ENCODE measurements at regions not wholly inside any gene's neighbourhood (a gene's known extent, or its start where the extent isn't known, plus 50 kb on each side); places are given as distances from the start of the nearest gene placed in this dataset.

GRCh38 chr2:80719607-80720006 is 415.1 kb upstream of the LRRTM1 start:
- FAIRE-seq, result no peak

GRCh38 chr2:80715433-80715832 is 410.9 kb upstream of the LRRTM1 start:
- no peaks in the 10 kb centered on the region for H3K9me3 ChIP-seq (ENCODE audit: control insufficient read depth, low read depth, low read length)
- no peaks in the 10 kb centered on the region for H3K4me1 ChIP-seq (ENCODE audit: control insufficient read depth, extremely low read depth, insufficient read depth, low read length)
- no peak overlapping the region for H3K27ac ChIP-seq (ENCODE audit: control insufficient read depth, insufficient read depth, low read length)
- TF ChIP-seq EZH2 (IDR thresholded peaks at IDR 0.05; ENCODE audit: low read length) (no peak), CTCF (optimal IDR thresholded peaks at IDR 0.05 in 1 of 3, IDR thresholded peaks at IDR 0.05 in 1 of 3, conservative IDR thresholded peaks at IDR 0.05 in 1 of 3; ENCODE audit: extremely low read depth in 1 of 3, insufficient read depth in 2 of 3, low read length in 3 of 3) (no peak)
- FAIRE-seq (no peak), DNase-seq (ENCODE audit: low read depth, low spot score) (no peak)
- no peaks in the 10 kb centered on the region for H3K9me1 ChIP-seq (ENCODE audit: control insufficient read depth, extremely low read depth, insufficient read depth, low read length)
- H2AFZ ChIP-seq (ENCODE audit: control insufficient read depth, low read length), result no peak overlapping the region
- dilution Hi-C loops (cut with MboI; ENCODE audit: extremely low pct_ligation_motif_present, low sequenced_read_pairs), result no loop called here
- H3K4me2 ChIP-seq (ENCODE audit: control insufficient read depth, extremely low read depth, insufficient read depth, low read depth, low read length), result no peak overlapping the region
- no peak overlapping the region for H3K9ac ChIP-seq (ENCODE audit: control insufficient read depth, extremely low read depth, insufficient read depth, low read length)
- no peaks in the 10 kb centered on the region for H4K20me1 ChIP-seq (ENCODE audit: control insufficient read depth, extremely low read depth, insufficient read depth, low read length)
- H3K4me3 ChIP-seq (ENCODE audit: control insufficient read depth in 2 of 3, extremely low read depth in 1 of 3, insufficient read depth in 2 of 3, low read depth in 1 of 3, low read length in 3 of 3), result no peak overlapping the region
- H3K79me2 ChIP-seq (ENCODE audit: control insufficient read depth, insufficient read depth, low read length), result no peaks in the 10 kb centered on the region
- H3K27me3 ChIP-seq (ENCODE audit: control insufficient read depth, extremely low read depth, insufficient read depth, low read length), result no peaks in the 10 kb centered on the region
- H3K36me3 ChIP-seq (ENCODE audit: control insufficient read depth in 2 of 2, extremely low read depth in 1 of 2, insufficient read depth in 2 of 2, low read length in 2 of 2), result no peaks in the 10 kb centered on the region

More at GRCh38 chr2:80719607-80720006, 415.1 kb upstream of the LRRTM1 start:
- no peak overlapping the region for H3K4me3 ChIP-seq (ENCODE audit: control insufficient read depth in 2 of 3, extremely low read depth in 1 of 3, insufficient read depth in 2 of 3, low read depth in 1 of 3, low read length in 3 of 3)
- H3K79me2 ChIP-seq (ENCODE audit: control insufficient read depth, insufficient read depth, low read length), result no peaks in the 10 kb centered on the region
- H3K4me2 ChIP-seq (ENCODE audit: control insufficient read depth, extremely low read depth, insufficient read depth, low read depth, low read length), result no peak overlapping the region
- no peaks in the 10 kb centered on the region for H3K9me1 ChIP-seq (ENCODE audit: control insufficient read depth, extremely low read depth, insufficient read depth, low read length)
- no peak overlapping the region for H3K9ac ChIP-seq (ENCODE audit: control insufficient read depth, extremely low read depth, insufficient read depth, low read length)
- H3K36me3 ChIP-seq (ENCODE audit: control insufficient read depth in 2 of 2, extremely low read depth in 1 of 2, insufficient read depth in 2 of 2, low read length in 2 of 2), result no peaks in the 10 kb centered on the region
- H3K4me1 ChIP-seq (ENCODE audit: control insufficient read depth, extremely low read depth, insufficient read depth, low read length), result no peaks in the 10 kb centered on the region
- H4K20me1 ChIP-seq (ENCODE audit: control insufficient read depth, extremely low read depth, insufficient read depth, low read length), result no peaks in the 10 kb centered on the region
- no peaks in the 10 kb centered on the region for H3K27me3 ChIP-seq (ENCODE audit: control insufficient read depth, extremely low read depth, insufficient read depth, low read length)
- dilution Hi-C loops (cut with MboI; ENCODE audit: extremely low pct_ligation_motif_present, low sequenced_read_pairs), result no loop called here
- no peak for DNase-seq (ENCODE audit: low read depth, low spot score)
- no peak for TF ChIP-seq EZH2 (IDR thresholded peaks at IDR 0.05; ENCODE audit: low read length)
- TF ChIP-seq CTCF (optimal IDR thresholded peaks at IDR 0.05 in 1 of 3, IDR thresholded peaks at IDR 0.05 in 1 of 3, conservative IDR thresholded peaks at IDR 0.05 in 1 of 3; ENCODE audit: extremely low read depth in 1 of 3, insufficient read depth in 2 of 3, low read length in 3 of 3), result no peak
- H2AFZ ChIP-seq (ENCODE audit: control insufficient read depth, low read length), result no peak overlapping the region
- H3K9me3 ChIP-seq (ENCODE audit: control insufficient read depth, low read depth, low read length), result no peaks in the 10 kb centered on the region
- H3K27ac ChIP-seq (ENCODE audit: control insufficient read depth, insufficient read depth, low read length), result no peak overlapping the region
